GM18909 (cell line): ENCODE measurements at regions not wholly inside any gene's neighbourhood (a gene's known extent, or its start where the extent isn't known, plus 50 kb on each side); places are given as distances from the start of the nearest gene placed in this dataset.
A peak's percentile ranks its signal among the peaks of the same experiment; 100 is the strongest.
"Not testable (repeated sequence)": the region's sequence is repeated elsewhere in the genome, so short reads cannot be mapped to it uniquely, and the experiment has no call there.

Experiments
- ATAC-seq: cut with Tn5 transposase; IDR thresholded peaks from one replicate; pipeline ENCODE4 v1.9.1; 2021; ENCODE audit warnings: mild to moderate bottlenecking; ENCODE audit not compliant: unreplicated experiment, poor library complexity

DNA sequence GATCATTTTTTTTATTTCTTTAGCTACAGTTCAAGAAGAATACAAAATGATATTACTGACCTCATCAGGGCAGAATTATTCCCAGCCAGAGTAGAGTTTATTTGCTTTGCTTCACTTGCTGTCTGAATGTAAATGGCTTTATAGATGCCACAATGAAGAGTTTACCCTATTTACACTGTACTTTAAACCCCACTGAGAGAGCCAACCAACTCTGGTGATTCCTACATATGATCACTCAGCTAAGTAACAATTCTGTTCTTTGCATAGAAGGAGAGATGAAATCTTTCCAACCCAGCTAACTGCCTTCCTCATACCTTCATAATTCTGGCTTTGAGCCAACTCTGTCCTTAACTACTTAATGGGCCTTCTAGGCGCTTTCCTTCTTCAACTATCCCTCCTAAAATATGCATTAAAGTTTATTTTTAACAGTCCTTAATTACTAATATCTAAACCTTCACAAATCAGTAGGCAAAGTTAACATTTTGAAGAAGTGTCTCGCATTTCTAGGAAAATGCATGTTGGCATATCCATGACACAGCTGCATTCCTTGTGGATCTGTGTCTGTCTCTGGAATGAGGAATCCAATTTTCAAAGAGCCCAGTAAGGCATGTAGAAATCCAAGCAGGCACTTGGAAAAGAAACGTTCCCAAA, 284.8 kb upstream of the GRAMD2B start:
- no peak for ATAC-seq

DNA sequence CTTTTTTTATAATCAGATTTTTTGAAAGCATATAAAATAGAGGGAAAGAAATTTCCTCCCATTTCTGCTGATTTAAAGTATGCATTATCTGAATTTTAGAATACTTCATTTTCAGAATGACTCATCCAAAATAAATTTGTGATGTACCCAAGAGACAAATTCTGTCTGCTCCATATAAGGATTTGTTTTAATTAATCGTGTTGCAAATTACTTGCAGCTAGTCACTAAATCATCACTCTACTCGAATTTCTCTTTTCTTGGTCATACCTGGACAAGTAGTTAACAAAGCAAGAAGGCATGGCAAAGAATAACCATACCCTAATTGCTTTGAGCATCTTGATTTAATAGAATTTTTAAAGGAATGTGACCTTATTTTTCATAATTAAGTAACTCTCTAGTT, 284.1 kb upstream of the GRAMD2B start:
- no peak for ATAC-seq

GRCh38 chr5:126139773-126140172, 283.4 kb upstream of the GRAMD2B start:
- no peak for ATAC-seq

GRCh38 chr5:126143622-126144021, 279.6 kb upstream of the GRAMD2B start:
- ATAC-seq, result peak; percentile 52

- ATAC-seq, result not testable (repeated sequence)
Observed at GRCh38 chr5:126150319-126150718, 272.9 kb upstream of the GRAMD2B start.

- ATAC-seq, result not testable (repeated sequence)
Observed at GRCh38 chr5:126155298-126155697, 267.9 kb upstream of the GRAMD2B start.

- ATAC-seq, result no peak
Observed at GRCh38 chr5:126166368-126166767, 256.8 kb upstream of the GRAMD2B start.

DNA sequence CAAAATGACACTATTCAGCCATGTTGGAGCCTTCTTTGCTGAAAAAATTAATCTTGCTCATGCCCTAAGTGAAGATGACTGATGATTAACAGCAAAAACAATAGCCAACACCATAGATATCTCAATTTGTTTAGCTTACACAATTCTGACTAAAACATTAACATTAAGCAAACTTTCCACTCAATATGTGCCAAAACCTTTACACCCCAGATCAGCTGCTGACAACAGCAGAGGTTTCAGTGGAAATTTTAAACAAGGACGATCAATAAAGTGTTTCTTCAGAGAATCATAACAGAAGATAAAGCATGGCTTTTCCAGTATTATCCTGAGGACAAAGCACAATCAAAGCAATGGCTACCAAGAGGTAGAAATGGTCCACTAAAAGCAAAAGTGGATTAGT, 254.4 kb upstream of the GRAMD2B start:
- ATAC-seq, result no peak

DNA sequence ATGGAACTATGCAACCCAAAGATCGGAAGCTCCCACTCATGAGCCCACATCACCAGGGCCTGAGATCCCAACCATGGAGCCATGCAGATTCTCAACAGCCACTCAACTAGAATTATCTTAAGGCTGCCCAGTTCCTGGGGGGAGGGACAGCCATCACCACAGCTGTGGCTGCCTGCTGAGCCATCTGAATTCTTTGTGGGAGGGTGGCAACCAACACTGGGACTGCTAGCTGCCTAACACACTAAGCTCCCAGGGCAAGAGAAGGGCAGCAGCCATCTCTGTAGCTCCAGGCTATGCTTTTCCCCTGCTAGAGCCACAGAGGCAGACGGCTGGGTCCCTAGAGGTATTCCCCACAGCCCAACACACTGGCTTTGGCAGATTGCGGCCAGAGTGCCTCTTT, 251.3 kb upstream of the GRAMD2B start:
- ATAC-seq, result no peak

GRCh38 chr5:126172812-126173211, 250.4 kb upstream of the GRAMD2B start:
- no peak for ATAC-seq

GRCh38 chr5:126178521-126178920, 244.7 kb upstream of the GRAMD2B start:
- no peak for ATAC-seq

- no peak for ATAC-seq
Observed at GRCh38 chr5:126182971-126183695, 240.1 kb upstream of the GRAMD2B start.

GRCh38 chr5:126184474-126184873, 238.7 kb upstream of the GRAMD2B start:
- ATAC-seq, result no peak

DNA sequence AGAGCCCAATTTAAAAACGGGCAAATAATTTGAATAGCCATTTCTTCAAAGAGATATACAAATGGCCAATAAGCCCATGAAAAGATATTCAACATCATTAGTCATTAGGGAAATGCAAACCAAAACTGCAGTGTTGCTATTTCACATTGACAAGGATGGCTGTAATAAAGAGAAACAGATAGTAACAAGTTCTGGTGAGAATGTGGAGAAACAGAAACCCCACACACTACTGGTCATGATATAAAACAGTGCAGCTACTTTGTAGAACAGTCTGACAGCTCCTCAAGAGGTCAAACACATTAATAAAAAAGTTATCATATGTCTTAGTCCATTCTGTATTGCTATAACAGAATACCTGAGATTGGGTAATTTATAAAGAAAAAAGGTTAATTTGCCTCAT, 237.0 kb upstream of the GRAMD2B start:
- no peak for ATAC-seq

- no peak for ATAC-seq
Observed at GRCh38 chr5:126188804-126189203, 234.4 kb upstream of the GRAMD2B start.

DNA sequence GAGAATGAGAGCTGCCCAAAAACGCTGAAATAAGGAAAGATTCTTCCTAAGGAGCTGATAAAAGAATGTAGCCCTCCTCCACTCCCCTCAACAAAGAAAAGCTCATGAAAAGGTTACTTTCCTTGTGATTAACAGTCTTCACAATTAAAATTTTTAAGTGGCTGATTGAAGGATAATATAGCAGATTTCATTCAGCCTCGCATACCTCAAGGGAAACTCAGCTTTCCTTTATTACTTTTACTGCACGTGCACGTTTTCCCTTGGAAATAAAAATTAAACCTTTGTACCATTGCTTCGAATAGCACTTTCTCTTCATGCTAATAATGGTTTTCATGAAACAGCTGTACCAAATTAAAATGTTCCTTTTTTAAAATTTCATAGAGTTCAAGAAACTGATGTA, 234.0 kb upstream of the GRAMD2B start:
- no peak for ATAC-seq

GRCh38 chr5:126189862-126190261, 233.3 kb upstream of the GRAMD2B start:
- ATAC-seq, result no peak

GRCh38 chr5:126192226-126192625, 231.0 kb upstream of the GRAMD2B start:
- no peak for ATAC-seq

- no peak for ATAC-seq
Observed at GRCh38 chr5:126195410-126196100, 227.7 kb upstream of the GRAMD2B start.

- no peak for ATAC-seq
Observed at GRCh38 chr5:126198531-126198930, 224.7 kb upstream of the GRAMD2B start.

DNA sequence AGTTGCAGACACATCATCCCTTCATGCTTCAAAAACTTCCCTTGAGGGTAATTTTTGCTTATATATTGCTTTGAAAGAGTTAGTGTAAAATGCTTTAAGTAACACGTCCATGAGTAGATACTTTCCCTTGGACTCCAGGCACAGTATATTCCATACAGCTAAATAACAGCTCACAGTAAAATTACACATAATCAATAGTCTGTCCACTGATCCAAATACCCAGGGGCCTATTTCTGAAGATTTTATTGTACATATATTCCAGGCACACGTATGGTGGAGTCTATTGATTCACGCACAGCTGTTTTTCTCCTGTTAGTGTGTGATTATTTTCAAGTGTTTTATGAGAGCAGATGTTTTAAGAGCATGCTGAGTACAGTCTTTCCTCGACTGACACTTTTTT, 223.7 kb upstream of the GRAMD2B start:
- no peak for ATAC-seq
